ENCODE measurements at regions not wholly inside any gene's neighbourhood (a gene's known extent, or its start where the extent isn't known, plus 50 kb on each side); places are given as distances from the start of the nearest gene placed in this dataset.

- TF ChIP-seq CTCF (IDR thresholded peaks at IDR 0.05; ENCODE audit: low read depth, low read length), result no peak
- no peak overlapping the region for H3K4me3 ChIP-seq (ENCODE audit: low read depth, low read length)
These were observed 900.3 kb downstream of the BCL11A start for GRCh38 chr2:59653164-59653563.

GRCh38 chr2:59630789-59631188, 922.7 kb downstream of the BCL11A start:
- TF ChIP-seq CTCF (IDR thresholded peaks at IDR 0.05; ENCODE audit: low read depth, low read length), result no peak

GRCh38 chr2:59627599-59627998, 925.9 kb downstream of the BCL11A start:
- TF ChIP-seq CTCF (IDR thresholded peaks at IDR 0.05; ENCODE audit: low read depth, low read length), result no peak
- no peak overlapping the region for H3K4me3 ChIP-seq (ENCODE audit: low read depth, low read length)

More at GRCh38 chr2:59630789-59631188, 922.7 kb downstream of the BCL11A start:
- H3K4me3 ChIP-seq (ENCODE audit: low read depth, low read length), result no peak overlapping the region

- TF ChIP-seq CTCF (IDR thresholded peaks at IDR 0.05; ENCODE audit: low read depth, low read length), result no peak
These were observed 930.7 kb downstream of the BCL11A start for GRCh38 chr2:59622599-59623308.

GRCh38 chr2:59604123-59604522, 949.3 kb downstream of the BCL11A start:
- H3K4me3 ChIP-seq (ENCODE audit: low read depth, low read length), result no peak overlapping the region
- TF ChIP-seq CTCF (IDR thresholded peaks at IDR 0.05; ENCODE audit: low read depth, low read length), result no peak

More at GRCh38 chr2:59622599-59623308, 930.7 kb downstream of the BCL11A start:
- no peak overlapping the region for H3K4me3 ChIP-seq (ENCODE audit: low read depth, low read length)

- TF ChIP-seq CTCF (IDR thresholded peaks at IDR 0.05; ENCODE audit: low read depth, low read length), result no peak
- no peak overlapping the region for H3K4me3 ChIP-seq (ENCODE audit: low read depth, low read length)
These were observed 958.7 kb downstream of the BCL11A start for GRCh38 chr2:59594671-59595222.

- H3K4me3 ChIP-seq (ENCODE audit: low read depth, low read length), result no peak overlapping the region
- no peak for TF ChIP-seq CTCF (IDR thresholded peaks at IDR 0.05; ENCODE audit: low read depth, low read length)
These were observed 962.7 kb downstream of the BCL11A start for GRCh38 chr2:59590798-59591197.

Data from WI38 (cell line).